SK-N-DZ (cell line): ENCODE measurements at regions not wholly inside any gene's neighbourhood (a gene's known extent, or its start where the extent isn't known, plus 50 kb on each side); places are given as distances from the start of the nearest gene placed in this dataset.
"Not testable (repeated sequence)": the region's sequence is repeated elsewhere in the genome, so short reads cannot be mapped to it uniquely, and the experiment has no call there.

Source experiments
- DNase-seq: peaks from one replicate; pipeline ENCODE4 v3.0.0-alpha.2; 2015; ENCODE audit warnings: low spot score

DNA sequence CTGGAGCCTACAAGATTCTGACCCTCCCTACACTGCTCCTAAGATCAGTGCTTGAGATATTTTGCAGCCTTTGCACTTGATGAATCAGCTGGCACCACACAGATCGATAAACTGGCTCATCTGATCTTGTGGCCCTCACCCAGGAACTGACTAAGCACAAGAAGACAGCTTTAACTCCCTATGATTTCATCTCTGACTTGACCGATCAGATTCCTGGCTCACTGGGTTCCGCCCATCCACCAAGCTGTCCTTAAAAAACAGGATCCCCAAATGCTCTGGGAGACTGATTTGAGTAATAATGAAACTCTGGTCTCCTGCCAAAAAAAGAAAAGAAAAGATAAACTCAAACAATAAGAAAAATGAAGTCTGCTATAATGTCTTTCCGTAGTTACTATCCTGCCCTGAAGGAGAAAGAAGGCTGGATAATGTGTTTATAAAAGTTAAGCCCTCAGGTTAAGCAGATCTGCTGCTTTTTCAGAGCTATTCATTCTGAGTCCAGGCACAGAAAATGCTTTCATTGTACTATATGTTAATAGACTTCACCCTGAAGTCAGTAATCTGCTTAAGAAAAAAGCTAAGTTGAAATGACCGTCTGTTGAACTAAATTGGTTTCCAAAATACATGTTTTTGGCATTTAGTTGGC, 795.2 kb downstream of the TRIML1 start:
- no peak for DNase-seq

GRCh38 chr4:188941524-188942119, 802.4 kb downstream of the TRIML1 start:
- no peak for DNase-seq

DNA sequence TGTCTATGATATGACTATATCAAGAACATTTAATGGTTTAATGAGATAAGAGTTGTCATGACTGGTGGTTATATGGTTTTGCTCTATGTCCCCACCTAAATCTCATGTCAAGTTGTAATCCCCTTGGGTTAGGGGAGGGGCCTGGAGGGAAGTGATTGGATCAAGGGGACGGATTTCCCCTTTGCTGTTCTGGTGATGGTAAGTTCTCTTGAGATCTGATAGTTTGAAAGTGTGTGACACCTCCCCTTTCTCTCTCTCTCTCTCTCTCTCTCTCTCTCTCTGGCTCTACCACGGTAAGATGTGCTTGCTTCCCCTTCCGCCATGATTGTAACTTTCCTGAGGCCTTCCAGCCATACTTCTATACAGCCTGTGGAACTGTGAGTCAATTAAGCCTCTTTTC, 803.4 kb downstream of the TRIML1 start:
- DNase-seq: no peak

DNA sequence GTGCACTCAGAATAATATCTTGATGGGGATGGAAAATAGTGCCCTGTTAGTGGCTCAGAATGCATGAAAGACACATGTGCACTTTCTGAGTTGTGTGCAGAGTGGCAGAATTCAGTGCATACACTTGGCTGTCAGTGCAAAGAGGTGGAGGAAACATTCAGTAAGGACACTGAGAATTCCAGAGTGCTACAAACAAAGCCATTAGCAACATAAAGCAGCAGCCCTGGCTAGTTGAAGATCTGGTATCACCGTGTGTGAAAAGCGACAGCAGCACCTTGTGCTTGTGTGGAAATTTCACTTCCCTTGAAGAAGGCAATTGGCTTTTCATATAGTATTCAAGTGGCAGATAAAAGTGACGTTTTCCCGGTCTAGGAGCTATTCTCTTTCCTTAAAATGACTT, 810.4 kb downstream of the TRIML1 start:
- no peak for DNase-seq

- no peak for DNase-seq
Measured at GRCh38 chr4:188955066-188955465, 815.8 kb downstream of the TRIML1 start.

DNA sequence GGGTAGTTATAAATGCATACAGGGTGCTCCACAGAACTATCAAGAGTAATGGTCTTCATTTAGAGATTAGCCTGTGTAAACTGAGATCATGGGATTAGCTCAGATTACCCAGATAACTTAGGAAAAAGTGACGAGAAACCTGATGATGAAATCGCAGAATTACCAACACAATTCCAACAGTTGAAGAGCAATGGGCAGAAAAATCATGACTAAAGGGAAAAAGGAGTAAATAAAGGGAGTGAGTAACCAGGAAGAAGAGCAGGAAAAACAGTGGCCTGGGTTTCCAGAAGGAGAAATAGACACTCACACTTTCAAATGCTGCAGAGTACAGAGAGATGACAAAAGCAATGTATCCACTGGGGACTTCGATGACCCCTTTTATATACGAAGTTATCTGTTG, 817.3 kb downstream of the TRIML1 start:
- no peak for DNase-seq

- DNase-seq: no peak
Measured at GRCh38 chr4:188958346-188958745, 819.1 kb downstream of the TRIML1 start.

DNA sequence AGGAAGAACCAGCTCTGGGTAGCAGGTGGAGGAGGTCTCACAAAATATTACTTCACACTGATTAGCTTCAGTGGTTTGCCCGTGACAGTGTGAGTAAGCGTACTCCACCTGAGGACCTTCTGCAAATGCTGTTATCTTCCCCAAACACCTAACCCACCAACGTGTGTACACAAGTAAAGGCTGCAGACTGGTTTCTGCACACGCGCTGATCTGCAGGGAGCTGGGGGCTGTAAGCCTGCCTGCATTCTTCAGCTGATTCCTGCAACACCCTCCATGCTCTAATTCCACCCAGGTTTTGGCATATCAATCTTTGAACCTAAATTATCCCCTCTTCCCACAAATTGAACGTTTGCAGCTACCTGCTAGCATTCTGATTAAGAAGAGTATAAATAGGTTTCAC, 820.2 kb downstream of the TRIML1 start:
- no peak for DNase-seq

- DNase-seq: no peak
Measured at GRCh38 chr4:188960411-188961093, 821.3 kb downstream of the TRIML1 start.

GRCh38 chr4:188971125-188971524, 831.9 kb downstream of the TRIML1 start:
- no peak for DNase-seq

DNA sequence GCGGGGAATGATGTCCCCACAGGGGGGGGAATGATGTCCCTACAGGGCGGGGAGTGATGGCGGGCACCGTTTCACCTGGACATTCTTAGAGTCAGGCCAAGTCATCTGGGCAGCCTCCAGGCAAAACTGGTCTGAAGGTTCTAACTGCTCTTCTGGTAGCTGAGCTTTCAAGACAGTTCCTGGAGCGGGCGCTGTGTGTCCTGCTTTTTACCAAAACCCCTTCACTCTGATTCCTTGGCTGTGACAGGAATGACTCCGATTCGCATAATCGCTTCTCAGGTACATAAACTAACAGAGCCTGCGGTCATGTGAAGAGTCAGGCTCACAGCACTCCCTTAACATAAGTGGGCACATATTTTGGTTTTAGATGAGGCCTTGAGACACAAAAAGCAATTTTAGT, 836.0 kb downstream of the TRIML1 start:
- no peak for DNase-seq

DNA sequence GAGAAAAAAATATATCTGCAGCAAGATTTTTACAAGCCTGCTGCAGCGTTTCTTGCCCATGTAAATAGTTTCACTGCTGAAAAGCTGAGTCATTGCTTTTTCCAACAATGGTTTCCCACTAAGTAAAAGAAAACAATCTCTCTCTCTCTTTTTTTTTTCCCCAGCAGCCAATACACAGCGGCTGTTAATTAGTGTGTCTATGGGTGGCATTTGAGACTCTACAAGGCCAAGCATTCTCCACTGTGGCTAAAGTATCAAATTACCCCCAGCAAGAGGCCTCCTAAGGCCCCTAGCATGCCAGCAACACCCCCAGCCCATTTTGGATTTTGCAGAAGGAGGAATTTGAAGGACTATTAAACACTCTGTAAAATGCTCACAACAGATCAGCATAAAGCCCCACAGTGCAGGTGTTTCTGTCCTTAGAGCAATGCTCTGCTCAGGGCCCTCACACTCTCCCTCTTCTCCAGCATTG, 837.4 kb downstream of the TRIML1 start:
- no peak for DNase-seq

- DNase-seq: not testable (repeated sequence)
Measured at GRCh38 chr4:188977232-188977631, 838.0 kb downstream of the TRIML1 start.

GRCh38 chr4:188984518-188984917, 845.3 kb downstream of the TRIML1 start:
- no peak for DNase-seq

DNA sequence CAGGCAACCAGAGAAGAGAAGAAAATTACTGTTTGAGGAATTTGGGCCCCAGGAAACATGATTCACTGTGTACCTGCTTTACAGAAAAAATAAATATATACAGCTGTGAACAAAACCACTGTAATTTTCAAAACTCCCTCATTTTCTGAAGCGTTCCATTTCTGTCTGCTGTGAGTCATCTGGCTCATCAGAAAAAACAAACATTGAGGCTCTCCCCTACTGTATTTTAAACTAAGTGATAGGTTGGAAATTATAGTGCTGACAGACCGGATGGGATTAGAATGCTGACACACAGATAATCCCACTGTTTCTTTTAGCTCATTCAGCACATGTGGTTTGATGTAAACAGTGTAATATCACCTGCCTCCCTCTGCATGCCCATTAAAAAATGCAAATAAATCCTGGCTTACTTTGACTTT, 847.0 kb downstream of the TRIML1 start:
- no peak for DNase-seq

GRCh38 chr4:188987011-188987410, 847.8 kb downstream of the TRIML1 start:
- no peak for DNase-seq

- no peak for DNase-seq
Measured at GRCh38 chr4:188988131-188988530, 848.9 kb downstream of the TRIML1 start.

DNA sequence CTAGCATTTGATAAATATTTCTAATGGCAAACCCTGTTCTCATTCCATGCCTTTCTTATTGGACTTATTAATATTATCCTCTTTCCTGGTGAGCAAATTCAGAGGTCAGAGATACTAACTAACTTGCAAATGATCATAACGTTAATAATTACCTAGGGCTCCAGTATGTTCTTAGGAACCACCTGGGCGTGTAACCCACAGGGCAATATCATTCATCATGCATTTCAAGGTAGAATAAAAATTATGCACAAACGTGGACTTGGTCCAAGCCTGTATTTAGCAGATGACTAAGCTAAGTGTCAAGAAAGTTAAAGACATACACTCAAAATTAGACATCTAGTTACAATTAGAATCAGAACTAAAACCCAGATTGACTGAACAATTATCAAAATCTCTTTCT, 850.1 kb downstream of the TRIML1 start:
- no peak for DNase-seq

GRCh38 chr4:188992706-188993105, 853.5 kb downstream of the TRIML1 start:
- DNase-seq: no peak

DNA sequence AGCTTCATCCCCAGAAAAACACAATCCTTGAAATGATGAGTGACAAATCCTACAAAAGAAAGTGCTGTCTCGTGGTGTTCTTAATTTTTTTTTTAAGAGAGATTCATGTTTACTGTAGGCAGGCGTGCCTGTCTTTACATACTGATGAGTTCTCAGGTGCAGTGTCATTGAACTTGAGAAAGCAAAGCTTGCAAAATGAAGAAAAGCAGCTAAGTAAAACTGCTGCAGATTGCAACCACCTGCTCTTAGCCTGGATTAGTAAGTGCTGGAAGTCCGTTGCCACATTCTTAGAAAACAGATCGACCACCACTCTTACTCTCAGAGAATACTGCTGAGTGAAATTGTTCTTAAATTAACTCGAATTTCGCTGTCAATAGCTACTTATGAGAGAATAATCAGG, 854.6 kb downstream of the TRIML1 start:
- DNase-seq: no peak

- DNase-seq: no peak
Measured at GRCh38 chr4:189001283-189001970, 862.2 kb downstream of the TRIML1 start.

DNA sequence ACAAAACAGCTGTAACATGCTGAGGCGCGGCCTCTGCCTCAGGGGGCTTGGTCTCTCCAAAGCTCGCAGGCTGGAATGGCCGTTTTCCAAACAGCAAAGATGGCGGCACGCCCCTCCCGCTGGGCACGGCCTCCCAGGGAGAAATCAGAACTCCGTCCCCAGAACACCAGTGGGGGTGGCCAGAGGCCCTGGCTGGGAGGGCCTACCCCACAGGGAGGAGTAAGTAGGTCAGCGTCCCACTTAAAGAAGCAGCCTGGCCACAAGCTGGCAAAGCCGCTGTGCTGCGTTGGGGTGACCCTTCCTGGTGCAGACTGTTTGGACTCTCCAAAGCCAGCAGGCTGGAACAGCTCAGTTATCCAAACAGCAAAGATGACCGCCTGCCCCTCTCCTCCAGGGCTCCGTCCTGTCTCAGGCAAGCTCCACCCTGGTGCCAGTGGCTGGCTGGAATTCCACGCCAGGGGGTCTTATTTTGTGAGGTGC, 862.8 kb downstream of the TRIML1 start:
- no peak for DNase-seq
